AG09309 (cell line): ENCODE measurements at regions not wholly inside any gene's neighbourhood (a gene's known extent, or its start where the extent isn't known, plus 50 kb on each side); places are given as distances from the start of the nearest gene placed in this dataset.

ENCODE experiments used
- DNase-seq: peaks from one replicate; pipeline ENCODE4 v3.0.0-alpha.2; 2010; ENCODE audit warnings: low read depth
- H3K4me3 ChIP-seq: 2 replicates; pipeline ENCODE4 v1.5.1; 2011; ENCODE audit warnings: mild to moderate bottlenecking, low read depth, low read length, moderate library complexity; ENCODE audit not compliant: control insufficient read depth
- TF ChIP-seq, protein P1 (sequence below): IDR thresholded peaks from 2 replicates; pipeline ENCODE4 v1.5.1; 2011; ENCODE audit warnings: mild to moderate bottlenecking, low read depth, low read length, inconsistent platforms; ENCODE audit not compliant: insufficient read depth, control insufficient read depth; ENCODE audit errors: missing control alignments

GRCh38 chr11:71068963-71069362 lies 183.4 kb downstream of the SHANK2 start:
- TF ChIP-seq, protein P1, sequence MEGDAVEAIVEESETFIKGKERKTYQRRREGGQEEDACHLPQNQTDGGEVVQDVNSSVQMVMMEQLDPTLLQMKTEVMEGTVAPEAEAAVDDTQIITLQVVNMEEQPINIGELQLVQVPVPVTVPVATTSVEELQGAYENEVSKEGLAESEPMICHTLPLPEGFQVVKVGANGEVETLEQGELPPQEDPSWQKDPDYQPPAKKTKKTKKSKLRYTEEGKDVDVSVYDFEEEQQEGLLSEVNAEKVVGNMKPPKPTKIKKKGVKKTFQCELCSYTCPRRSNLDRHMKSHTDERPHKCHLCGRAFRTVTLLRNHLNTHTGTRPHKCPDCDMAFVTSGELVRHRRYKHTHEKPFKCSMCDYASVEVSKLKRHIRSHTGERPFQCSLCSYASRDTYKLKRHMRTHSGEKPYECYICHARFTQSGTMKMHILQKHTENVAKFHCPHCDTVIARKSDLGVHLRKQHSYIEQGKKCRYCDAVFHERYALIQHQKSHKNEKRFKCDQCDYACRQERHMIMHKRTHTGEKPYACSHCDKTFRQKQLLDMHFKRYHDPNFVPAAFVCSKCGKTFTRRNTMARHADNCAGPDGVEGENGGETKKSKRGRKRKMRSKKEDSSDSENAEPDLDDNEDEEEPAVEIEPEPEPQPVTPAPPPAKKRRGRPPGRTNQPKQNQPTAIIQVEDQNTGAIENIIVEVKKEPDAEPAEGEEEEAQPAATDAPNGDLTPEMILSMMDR, result no peak

DNA sequence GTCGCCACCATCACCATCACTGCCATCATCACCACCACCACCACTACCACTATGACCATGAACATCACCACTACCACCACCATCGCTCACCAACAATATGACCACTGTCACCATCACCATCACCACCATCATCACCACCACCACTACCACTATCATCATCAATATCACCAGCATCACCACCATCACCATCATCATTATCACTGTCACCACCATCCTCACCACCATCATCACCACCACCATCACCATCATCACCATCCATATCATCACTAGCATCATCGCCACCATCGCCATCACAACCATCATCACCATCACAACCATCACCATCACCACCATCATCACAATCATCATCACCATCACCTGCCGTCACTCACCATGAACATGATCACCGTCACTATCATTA lies 184.6 kb downstream of the SHANK2 start:
- no peak overlapping the region for H3K4me3 ChIP-seq
- TF ChIP-seq, protein P1, result no peak
- DNase-seq, result no peak

More at GRCh38 chr11:71068963-71069362, 183.4 kb downstream of the SHANK2 start:
- no peak for DNase-seq
- no peak overlapping the region for H3K4me3 ChIP-seq

- no peak for DNase-seq
These were observed 186.1 kb downstream of the SHANK2 start for GRCh38 chr11:71066311-71066710.

GRCh38 chr11:71065841-71066240 lies 186.5 kb downstream of the SHANK2 start:
- H3K4me3 ChIP-seq, result no peak overlapping the region
- TF ChIP-seq, protein P1, result no peak
- DNase-seq, result no peak

More at GRCh38 chr11:71066311-71066710, 186.1 kb downstream of the SHANK2 start:
- no peak overlapping the region for H3K4me3 ChIP-seq
- TF ChIP-seq, protein P1, result no peak

GRCh38 chr11:71064702-71065515 lies 187.5 kb downstream of the SHANK2 start:
- TF ChIP-seq, protein P1, result no peak
- H3K4me3 ChIP-seq, result no peak overlapping the region
- no peak for DNase-seq

- H3K4me3 ChIP-seq, result no peak overlapping the region
- DNase-seq, result no peak
- TF ChIP-seq, protein P1, result no peak
These were observed 188.2 kb downstream of the SHANK2 start for GRCh38 chr11:71064183-71064582.

DNA sequence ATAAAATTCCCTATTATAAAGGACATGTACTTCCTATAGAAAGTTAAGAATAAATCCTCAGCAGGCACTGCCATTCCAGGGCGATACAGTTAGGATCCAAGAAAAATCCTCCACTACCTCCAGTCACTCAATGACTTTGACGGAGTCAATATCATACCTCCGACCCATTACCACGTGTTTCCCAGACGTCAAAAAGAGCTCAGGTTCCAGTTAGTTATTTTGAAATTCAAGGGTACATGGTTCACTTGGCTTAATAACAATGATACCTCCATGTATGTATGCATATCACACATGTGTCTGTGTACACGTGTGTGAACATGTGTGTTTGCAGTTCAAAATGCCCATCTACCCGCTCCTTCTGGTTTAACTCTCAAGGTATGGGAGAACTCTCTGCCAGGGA lies 189.2 kb downstream of the SHANK2 start:
- no peak for DNase-seq
- no peak overlapping the region for H3K4me3 ChIP-seq
- TF ChIP-seq, protein P1, result no peak
